CD4-positive, alpha-beta T cell treated with Interleukin-15 for 1 hour (primary cell): ENCODE measurements at regions not wholly inside any gene's neighbourhood (a gene's known extent, or its start where the extent isn't known, plus 50 kb on each side); places are given as distances from the start of the nearest gene placed in this dataset.

Experiments used
- DNase-seq: peaks from one replicate; pipeline ENCODE4 v3.0.0-alpha.2; 2020

DNA sequence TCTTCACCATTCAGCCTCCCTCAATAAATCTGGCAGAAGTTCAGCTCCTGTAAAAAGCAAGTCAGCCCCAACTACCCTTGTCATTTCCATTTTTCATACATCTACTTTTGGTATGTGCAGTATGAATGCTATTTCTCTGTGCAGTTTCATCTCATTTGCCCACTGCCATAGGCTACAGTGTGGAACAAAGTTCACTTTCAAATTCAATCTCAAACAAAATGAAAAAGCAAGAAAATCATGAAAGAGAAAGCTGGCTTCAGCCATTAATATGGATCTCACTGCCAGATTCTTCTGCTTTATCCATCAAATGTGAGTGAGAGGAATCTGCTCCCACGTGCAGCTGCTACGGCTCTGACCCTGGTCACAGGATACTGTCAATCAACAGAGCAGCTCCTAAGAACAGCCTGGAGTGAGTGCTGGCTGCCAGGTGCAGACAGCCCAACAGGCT lies 494.2 kb downstream of the ZNF608 start:
- DNase-seq: no peak

DNA sequence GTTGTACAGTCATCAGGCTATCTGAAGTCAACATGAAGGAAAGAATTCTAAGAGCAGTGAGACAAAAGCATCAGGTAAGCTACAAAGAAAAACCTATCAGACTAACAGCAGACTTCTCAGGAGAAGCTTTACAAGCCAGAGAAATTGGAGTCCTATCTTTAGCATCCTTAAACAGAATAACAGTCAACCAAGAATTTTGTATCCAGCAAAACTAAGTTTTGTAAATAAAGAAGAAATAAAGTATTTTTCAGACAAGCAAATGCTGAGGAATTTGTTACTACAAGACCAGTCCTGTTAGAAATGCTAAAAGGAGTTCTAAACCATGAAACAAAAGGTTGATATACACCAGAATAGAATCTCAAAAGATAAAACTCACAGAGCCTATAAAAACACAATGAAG lies 501.2 kb downstream of the ZNF608 start:
- DNase-seq: no peak

- DNase-seq: no peak
These were observed 505.7 kb downstream of the ZNF608 start for GRCh38 chr5:124240732-124241131.

DNA sequence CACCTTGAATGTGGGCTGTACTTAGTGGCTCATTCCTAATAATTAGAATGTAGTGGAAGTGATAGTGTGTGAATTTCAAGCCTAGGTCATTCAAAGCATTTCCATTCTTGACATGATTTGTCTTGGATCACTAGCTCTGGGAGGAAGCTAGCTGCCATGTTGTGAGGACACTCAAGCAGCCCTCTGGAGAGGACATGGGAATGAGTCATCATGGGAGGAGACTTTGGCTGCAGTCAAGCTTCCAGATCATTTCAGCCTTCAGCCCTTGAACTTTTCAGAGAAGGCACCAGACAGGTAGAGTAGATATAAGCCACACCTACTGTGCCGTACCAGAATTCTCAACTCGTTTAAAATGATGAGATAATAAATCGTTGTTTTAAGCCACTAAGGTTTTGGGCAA lies 506.9 kb downstream of the ZNF608 start:
- no peak for DNase-seq

GRCh38 chr5:124238350-124238749 lies 508.1 kb downstream of the ZNF608 start:
- no peak for DNase-seq

GRCh38 chr5:124237206-124237695 lies 509.2 kb downstream of the ZNF608 start:
- no peak for DNase-seq

DNA sequence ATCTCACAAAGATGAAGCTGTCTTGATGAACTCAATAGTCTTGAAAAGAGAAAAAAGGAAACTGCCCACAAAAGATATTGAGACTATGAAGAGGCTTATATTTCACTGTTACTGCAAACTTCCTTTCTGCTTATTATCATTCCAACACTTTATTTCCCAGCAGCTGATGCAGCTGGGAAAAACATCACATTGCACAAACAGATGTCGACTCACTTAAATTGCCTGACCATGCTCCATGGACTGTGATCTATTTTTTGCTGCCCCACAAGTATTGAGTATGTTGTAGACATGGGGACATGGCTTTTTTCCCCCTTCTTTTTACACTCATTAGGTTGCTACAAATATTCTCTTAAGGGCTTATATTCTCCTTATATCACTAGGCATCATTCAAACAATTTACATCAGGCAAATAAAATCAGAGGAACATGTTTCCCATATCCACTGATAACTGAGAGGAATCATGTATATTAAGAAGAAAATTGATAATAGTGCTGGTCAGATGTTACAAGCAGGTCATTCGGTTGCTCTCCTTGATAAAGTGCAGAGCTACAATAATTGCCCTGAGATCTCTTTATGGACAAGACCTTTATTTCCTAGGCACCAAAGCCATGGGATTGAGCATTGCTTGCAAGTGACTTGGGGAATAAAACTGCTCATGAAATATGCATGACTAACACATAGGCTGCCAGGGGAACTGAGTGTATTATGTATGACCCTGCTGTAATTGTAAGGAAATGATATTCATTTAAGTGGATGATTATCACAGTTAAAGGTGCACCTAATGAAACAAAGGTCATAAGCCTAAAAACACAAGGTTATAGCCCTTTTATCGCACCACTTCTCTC lies 509.9 kb downstream of the ZNF608 start:
- no peak for DNase-seq

DNA sequence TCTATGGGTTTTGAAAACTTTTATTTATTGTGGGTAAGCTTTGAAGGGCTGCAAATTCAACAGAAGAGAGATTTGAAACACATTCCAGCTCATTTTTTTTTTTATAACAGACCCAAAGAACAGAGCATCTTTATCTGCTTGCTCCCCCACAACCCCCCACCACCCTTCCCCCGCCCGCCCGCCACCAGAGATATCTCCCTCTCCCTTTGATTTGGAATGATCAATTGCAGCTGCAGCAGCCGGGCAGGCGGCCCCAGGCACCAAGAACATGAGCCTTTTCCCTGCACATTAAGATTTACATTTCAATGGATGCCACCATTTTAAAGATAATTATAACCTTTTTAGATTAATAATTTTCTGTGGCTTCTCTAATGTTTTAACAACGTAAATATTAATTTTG lies 510.9 kb downstream of the ZNF608 start:
- DNase-seq: no peak

- no peak for DNase-seq
These were observed 511.5 kb downstream of the ZNF608 start for GRCh38 chr5:124234770-124235562.

GRCh38 chr5:124234022-124234769 lies 512.2 kb downstream of the ZNF608 start:
- no peak for DNase-seq

- no peak for DNase-seq
These were observed 513.9 kb downstream of the ZNF608 start for GRCh38 chr5:124232515-124232914.

GRCh38 chr5:124231802-124232201 lies 514.6 kb downstream of the ZNF608 start:
- no peak for DNase-seq

GRCh38 chr5:124231230-124231629 lies 515.2 kb downstream of the ZNF608 start:
- no peak for DNase-seq

GRCh38 chr5:124230456-124230855 lies 516.0 kb downstream of the ZNF608 start:
- DNase-seq: no peak

DNA sequence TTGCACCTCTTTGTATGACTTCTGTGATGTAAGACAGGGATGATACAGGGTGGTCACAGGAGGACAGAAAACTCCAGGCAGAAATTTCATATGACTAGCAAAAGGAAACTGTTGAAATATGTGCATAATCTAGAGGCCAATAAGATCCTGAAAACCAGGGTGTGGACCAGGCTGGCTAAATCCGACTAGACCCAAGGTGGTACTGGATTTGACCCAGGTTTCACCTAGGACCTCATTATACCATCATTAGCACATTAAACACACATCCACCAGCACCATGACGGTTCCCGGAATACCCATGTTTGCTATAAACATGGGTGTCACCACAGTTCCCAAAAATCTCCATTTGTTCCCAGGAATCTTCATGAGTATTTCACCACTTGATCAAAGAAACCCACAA lies 517.1 kb downstream of the ZNF608 start:
- DNase-seq: no peak

DNA sequence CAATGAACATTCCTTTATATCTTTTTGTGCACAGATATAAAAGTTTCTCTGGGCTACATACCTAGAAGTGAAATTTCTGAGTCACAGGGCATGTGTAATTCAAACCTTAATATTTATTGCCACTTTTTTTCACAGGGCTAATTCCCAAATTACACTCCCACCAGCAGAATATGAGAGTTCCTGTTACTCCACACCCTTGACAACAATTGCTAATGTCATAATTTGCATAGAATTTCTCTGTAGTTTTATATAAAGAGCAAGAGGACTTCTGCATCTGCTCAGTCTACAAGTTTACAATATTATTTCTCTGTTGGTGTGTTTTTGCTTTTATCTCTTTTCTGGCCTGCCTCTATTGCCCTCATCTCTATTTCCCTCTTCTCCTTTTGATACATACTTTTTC lies 518.5 kb downstream of the ZNF608 start:
- DNase-seq: no peak

DNA sequence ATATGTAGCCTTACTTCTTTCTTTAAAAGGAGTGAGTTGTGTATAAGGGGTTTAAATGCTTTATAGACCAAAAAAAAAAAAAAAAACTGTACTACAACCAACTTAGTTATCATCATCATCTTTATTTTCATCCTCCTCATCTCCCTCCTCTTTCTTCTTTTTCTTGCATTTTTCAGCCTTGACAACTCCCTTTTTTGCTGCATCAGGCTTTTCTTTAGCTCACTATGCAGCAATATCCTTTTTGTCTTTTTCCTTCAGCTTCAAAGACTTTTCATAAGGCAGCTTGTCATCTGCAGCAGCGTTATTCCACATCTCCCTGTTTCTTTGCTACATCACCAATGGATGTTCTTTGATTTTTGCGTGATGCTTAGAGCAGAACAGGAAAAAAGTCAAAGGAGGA lies 526.0 kb downstream of the ZNF608 start:
- no peak for DNase-seq

DNA sequence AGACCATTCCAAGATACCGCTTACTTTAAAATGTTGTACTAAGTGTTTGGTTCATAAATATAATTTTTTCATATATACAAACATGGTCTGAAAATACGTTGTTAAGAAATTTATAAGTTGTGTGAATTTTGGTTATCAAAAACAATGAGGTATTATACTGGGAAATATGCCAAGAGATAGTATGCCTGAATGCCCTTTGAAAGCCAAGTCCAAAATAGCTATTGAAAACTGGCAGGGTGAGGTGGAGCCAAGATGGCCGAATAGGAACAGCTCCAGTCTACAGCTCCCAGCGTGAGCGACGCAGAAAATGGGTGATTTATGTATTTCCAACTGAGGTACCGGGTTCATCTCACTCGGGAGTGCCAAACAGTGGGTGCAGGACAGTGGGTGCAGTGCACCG lies 533.5 kb downstream of the ZNF608 start:
- DNase-seq: no peak

DNA sequence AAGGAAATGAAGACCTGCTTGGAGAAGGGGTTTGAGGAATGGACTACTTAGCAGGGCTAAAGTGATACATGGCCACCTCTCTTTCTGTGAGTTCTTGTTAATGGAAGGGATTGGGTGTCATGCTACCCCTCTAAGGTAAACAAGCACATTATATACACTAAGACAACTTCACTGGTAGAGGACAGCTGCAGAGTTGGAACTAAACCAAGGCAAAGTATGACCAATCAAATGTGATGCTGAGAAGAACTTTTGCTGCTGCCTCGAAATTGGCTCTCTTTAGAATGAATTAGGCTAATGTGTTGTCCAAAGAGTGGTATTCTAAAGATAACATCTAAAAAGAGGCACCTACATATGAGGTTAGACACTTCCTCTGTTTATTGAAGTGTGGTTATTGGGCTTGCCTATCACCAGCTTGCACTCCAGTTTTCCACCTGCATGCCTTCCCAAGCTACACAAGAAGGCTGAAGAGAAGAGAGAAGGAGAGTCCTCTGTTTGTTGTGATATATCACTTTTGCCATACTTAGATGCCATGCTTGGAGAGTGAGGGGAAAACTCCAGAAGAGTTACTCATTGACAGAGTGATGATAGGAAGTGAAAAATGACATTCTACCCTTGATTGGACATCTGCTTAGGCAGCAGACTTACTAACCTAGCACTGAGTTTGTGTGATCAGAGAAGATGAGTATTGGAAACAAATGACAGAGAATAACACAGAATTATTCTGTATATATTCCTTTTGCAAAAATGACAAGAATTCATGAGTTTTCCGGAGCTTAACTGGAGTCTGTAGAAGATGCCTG lies 536.1 kb downstream of the ZNF608 start:
- DNase-seq: no peak

DNA sequence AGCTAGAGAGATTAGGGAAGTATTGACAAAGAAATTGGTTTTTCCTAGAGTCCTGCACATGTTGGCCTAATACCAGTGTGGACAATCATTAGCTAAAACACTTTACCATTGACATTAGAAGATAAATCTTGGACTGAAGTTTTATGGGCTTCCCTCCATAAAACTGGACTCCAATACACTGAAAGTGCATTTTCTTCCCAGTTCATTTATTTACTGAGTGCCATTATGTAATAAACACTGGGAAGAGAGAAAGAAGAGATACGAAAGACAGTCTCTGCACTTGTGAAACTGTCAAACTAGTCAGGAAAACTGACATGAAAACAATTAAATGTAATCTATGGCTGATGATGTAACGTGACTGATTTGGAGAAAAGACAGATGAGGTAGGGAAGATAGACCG lies 539.3 kb downstream of the ZNF608 start:
- no peak for DNase-seq

GRCh38 chr5:124206540-124206939 lies 539.9 kb downstream of the ZNF608 start:
- DNase-seq: no peak

DNA sequence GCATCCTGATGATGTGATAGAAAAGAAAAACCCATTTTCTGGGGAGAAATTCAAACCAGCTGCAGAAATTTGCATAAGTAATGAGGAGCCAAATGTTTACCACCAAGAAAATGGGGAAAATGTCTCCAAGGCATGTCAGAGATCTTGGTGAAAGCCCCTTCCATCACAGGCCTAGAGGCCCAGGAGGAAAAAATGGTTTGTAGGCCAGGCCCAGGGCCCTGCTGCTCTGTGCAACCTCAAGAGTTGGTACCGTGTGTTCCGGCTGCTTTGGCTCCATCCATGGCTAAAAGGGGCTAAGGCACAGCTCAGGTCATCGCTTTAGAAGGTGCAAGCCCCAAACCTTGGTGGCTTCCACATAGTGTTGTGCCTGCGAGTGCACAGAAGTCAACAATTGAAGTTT lies 543.1 kb downstream of the ZNF608 start:
- no peak for DNase-seq
